HEK293 (cell line): ENCODE measurements at regions not wholly inside any gene's neighbourhood (a gene's known extent, or its start where the extent isn't known, plus 50 kb on each side); places are given as distances from the start of the nearest gene placed in this dataset.

Experiments
- CTCF ChIA-PET: fragments of 350-600 bp; formaldehyde crosslinking; extraction: SDS; loops from one replicate; lab custom pipeline; 2021; ENCODE audit warnings: antibody characterized with exemption; lab: Yijun Ruan, JAX
- POLR2A ChIA-PET: fragments of 300-600 bp; formaldehyde crosslinking; extraction: SDS; loops from one replicate; lab custom pipeline; 2020; ENCODE audit warnings: antibody characterized with exemption, inconsistent platforms; lab: Yijun Ruan, JAX
- H3K27ac ChIP-seq: fragments of 200-500 bp; sonication (Bioruptor generic); 2 replicates; pipeline ENCODE4 v1.5.1; 2014; ENCODE audit warnings: low read depth, low read length, control low read depth, inconsistent platforms; ENCODE audit errors: extremely low read depth
- H3K36me3 ChIP-seq, 2 experiments: fragments of 200-500 bp in 1 of 2; sonication (Bioruptor generic) in 1 of 2; 1 replicate in 1 of 2; 2 replicates in 1 of 2; pipeline ENCODE4 v1.5.1; 2014 to 2017; ENCODE audit warnings: inconsistent platforms in 2 of 2, low read length in 2 of 2; ENCODE audit not compliant: control insufficient read depth in 2 of 2, insufficient read depth in 1 of 2
- H3K4me1 ChIP-seq: fragments of 200-500 bp; sonication (Bioruptor generic); 2 replicates; pipeline ENCODE4 v1.5.1; 2014; ENCODE audit warnings: mild to moderate bottlenecking, low read length, inconsistent platforms; ENCODE audit not compliant: control insufficient read depth, insufficient read depth
- H3K4me3 ChIP-seq: 2 replicates; pipeline ENCODE4 v1.5.1; 2011; ENCODE audit warnings: low read depth, mild to moderate bottlenecking, control low read depth, low read length, moderate library complexity
- H3K9me3 ChIP-seq: fragments of 200-500 bp; sonication (Bioruptor generic); 2 replicates; pipeline ENCODE4 v1.5.1; 2014; ENCODE audit warnings: low read depth, low read length, inconsistent platforms; ENCODE audit not compliant: control insufficient read depth, insufficient read depth
- GLI2 ChIP-seq: fragments of 450-650 bp; formaldehyde crosslinking; IDR thresholded peaks from 2 replicates; pipeline ENCODE4; 2017; ENCODE audit warnings: missing biosample characterization, missing genetic modification characterization, low read depth, borderline replicate concordance
- HOXC10 ChIP-seq: sonication (generic); formaldehyde crosslinking; IDR thresholded peaks from 2 replicates; pipeline ENCODE4 v1.8.1; 2023; ENCODE audit warnings: mild to moderate bottlenecking, missing genetic modification reagents
- INSM2 ChIP-seq: fragments of 450-650 bp; formaldehyde crosslinking; IDR thresholded peaks from 2 replicates; pipeline ENCODE4 v1.5.1; 2016; ENCODE audit warnings: missing biosample characterization, missing genetic modification characterization
- KLF1 ChIP-seq: fragments of 450-650 bp; formaldehyde crosslinking; IDR thresholded peaks from 2 replicates; pipeline ENCODE4 v1.5.1; 2016; ENCODE audit warnings: missing biosample characterization, missing genetic modification characterization
- MEIS1 ChIP-seq: sonication (generic); formaldehyde crosslinking; IDR thresholded peaks from 2 replicates; pipeline ENCODE4 v1.8.1; 2022; ENCODE audit warnings: missing genetic modification reagents, mild to moderate bottlenecking, borderline replicate concordance
- SCRT2 ChIP-seq: fragments of 450-650 bp; formaldehyde crosslinking; IDR thresholded peaks from 2 replicates; pipeline ENCODE4 v1.5.1; 2016; ENCODE audit warnings: missing biosample characterization, missing genetic modification characterization
- ZBTB7A ChIP-seq: fragments of 450-650 bp; formaldehyde crosslinking; IDR thresholded peaks from 2 replicates; pipeline ENCODE4 v1.5.1; 2016; ENCODE audit warnings: low read depth, missing biosample characterization, missing genetic modification characterization
- ZFP3 ChIP-seq: fragments of 450-650 bp; formaldehyde crosslinking; IDR thresholded peaks from 2 replicates; pipeline ENCODE4 v1.5.1; 2016; ENCODE audit warnings: low read depth, missing biosample characterization, missing genetic modification characterization
- ZNF121 ChIP-seq: fragments of 450-650 bp; formaldehyde crosslinking; IDR thresholded peaks from 2 replicates; pipeline ENCODE4 v1.5.1; 2016; ENCODE audit warnings: missing biosample characterization, missing genetic modification characterization
- ZNF155 ChIP-seq: fragments of 450-650 bp; formaldehyde crosslinking; IDR thresholded peaks from 2 replicates; pipeline ENCODE4 v1.5.1; 2016; ENCODE audit warnings: missing biosample characterization, missing genetic modification characterization
- ZNF175 ChIP-seq: fragments of 450-650 bp; formaldehyde crosslinking; IDR thresholded peaks from 2 replicates; pipeline ENCODE4 v1.5.1; 2016; ENCODE audit warnings: missing biosample characterization, missing genetic modification characterization
- ZNF202 ChIP-seq: fragments of 450-650 bp; formaldehyde crosslinking; IDR thresholded peaks from 2 replicates; pipeline ENCODE4 v1.5.1; 2016; ENCODE audit warnings: missing biosample characterization, missing genetic modification characterization, borderline replicate concordance
- ZNF302 ChIP-seq: fragments of 450-650 bp; formaldehyde crosslinking; IDR thresholded peaks from 2 replicates; pipeline ENCODE4 v1.5.1; 2016; ENCODE audit warnings: missing biosample characterization, missing genetic modification characterization, low read depth
- ZNF433 ChIP-seq: fragments of 450-650 bp; formaldehyde crosslinking; IDR thresholded peaks from 2 replicates; pipeline ENCODE4 v1.5.1; 2016; ENCODE audit warnings: missing biosample characterization, missing genetic modification characterization, low read depth
- ZNF768 ChIP-seq: fragments of 450-650 bp; formaldehyde crosslinking; IDR thresholded peaks from 2 replicates; pipeline ENCODE4 v1.5.1; 2018; ENCODE audit warnings: missing biosample characterization, mild to moderate bottlenecking, missing genetic modification characterization
- TF ChIP-seq, protein P1 (sequence below): fragments of 450-650 bp; formaldehyde crosslinking; IDR thresholded peaks from 2 replicates; pipeline ENCODE4 v1.5.1; 2016; ENCODE audit warnings: missing biosample characterization, missing genetic modification characterization
- TF ChIP-seq, protein P2 (sequence below): fragments of 450-650 bp; formaldehyde crosslinking; IDR thresholded peaks from 2 replicates; pipeline ENCODE4 v1.5.1; 2016; ENCODE audit warnings: missing biosample characterization, missing genetic modification characterization
- TF ChIP-seq, protein P3 (sequence below): fragments of 450-650 bp; formaldehyde crosslinking; optimal IDR thresholded peaks from 2 replicates; pipeline ENCODE3; 2016; ENCODE audit warnings: missing biosample characterization, mild to moderate bottlenecking, missing genetic modification characterization
- TF ChIP-seq, protein P4 (sequence below): fragments of 450-650 bp; formaldehyde crosslinking; IDR thresholded peaks from 2 replicates; pipeline ENCODE4 v1.5.1; 2016; ENCODE audit warnings: missing biosample characterization, missing genetic modification characterization
- TF ChIP-seq, protein P5 (sequence below): fragments of 450-650 bp; formaldehyde crosslinking; IDR thresholded peaks from 2 replicates; pipeline ENCODE4 v1.5.1; 2016; ENCODE audit warnings: missing biosample characterization, missing genetic modification characterization
- TF ChIP-seq, protein P6 (sequence below): fragments of 450-650 bp; formaldehyde crosslinking; IDR thresholded peaks from 2 replicates; pipeline ENCODE4 v1.5.1; 2017; ENCODE audit warnings: missing biosample characterization, missing genetic modification characterization

- TF ChIP-seq, protein P1, sequence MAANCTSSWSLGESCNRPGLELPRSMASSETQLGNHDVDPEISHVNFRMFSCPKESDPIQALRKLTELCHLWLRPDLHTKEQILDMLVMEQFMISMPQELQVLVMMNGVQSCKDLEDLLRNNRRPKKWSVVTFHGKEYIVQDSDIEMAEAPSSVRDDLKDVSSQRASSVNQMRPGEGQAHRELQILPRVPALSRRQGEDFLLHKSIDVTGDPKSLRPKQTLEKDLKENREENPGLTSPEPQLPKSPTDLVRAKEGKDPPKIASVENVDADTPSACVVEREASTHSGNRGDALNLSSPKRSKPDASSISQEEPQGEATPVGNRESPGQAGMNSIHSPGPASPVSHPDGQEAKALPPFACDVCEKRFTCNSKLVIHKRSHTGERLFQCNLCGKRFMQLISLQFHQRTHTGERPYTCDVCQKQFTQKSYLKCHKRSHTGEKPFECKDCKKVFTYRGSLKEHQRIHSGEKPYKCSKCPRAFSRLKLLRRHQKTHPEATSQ (tag by site-specific recombination): no peak
- no peak for TF ChIP-seq SCRT2 (tag by site-specific recombination)
- TF ChIP-seq INSM2: no peak
- no peak for TF ChIP-seq ZNF433 (tag by site-specific recombination)
- TF ChIP-seq KLF1 (tag by site-specific recombination): no peak
- no peak for TF ChIP-seq ZNF302 (tag by site-specific recombination)
These were observed 589.1 kb upstream of the ANO3 start (continued) for GRCh38 chr11:25742800-25743199.

- Histone ChIP-seq H3K4me3 (no peak overlapping the region), H3K9me3 (no peaks in the 10 kb centered on the region), H3K36me3 (no peaks in the 10 kb centered on the region), H3K4me1 (no peaks in the 10 kb centered on the region), H3K27ac (no peak overlapping the region)
- ChIA-PET POLR2A (no interaction called here), CTCF (no interaction called here)
- no peak for TF ChIP-seq ZNF768
- no peak for TF ChIP-seq ZNF155 (tag by site-specific recombination)
- TF ChIP-seq, protein P2, sequence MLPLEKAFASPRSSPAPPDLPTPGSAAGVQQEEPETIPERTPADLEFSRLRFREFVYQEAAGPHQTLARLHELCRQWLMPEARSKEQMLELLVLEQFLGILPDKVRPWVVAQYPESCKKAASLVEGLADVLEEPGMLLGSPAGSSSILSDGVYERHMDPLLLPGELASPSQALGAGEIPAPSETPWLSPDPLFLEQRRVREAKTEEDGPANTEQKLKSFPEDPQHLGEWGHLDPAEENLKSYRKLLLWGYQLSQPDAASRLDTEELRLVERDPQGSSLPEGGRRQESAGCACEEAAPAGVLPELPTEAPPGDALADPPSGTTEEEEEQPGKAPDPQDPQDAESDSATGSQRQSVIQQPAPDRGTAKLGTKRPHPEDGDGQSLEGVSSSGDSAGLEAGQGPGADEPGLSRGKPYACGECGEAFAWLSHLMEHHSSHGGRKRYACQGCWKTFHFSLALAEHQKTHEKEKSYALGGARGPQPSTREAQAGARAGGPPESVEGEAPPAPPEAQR: no peak
- TF ChIP-seq, protein P3, sequence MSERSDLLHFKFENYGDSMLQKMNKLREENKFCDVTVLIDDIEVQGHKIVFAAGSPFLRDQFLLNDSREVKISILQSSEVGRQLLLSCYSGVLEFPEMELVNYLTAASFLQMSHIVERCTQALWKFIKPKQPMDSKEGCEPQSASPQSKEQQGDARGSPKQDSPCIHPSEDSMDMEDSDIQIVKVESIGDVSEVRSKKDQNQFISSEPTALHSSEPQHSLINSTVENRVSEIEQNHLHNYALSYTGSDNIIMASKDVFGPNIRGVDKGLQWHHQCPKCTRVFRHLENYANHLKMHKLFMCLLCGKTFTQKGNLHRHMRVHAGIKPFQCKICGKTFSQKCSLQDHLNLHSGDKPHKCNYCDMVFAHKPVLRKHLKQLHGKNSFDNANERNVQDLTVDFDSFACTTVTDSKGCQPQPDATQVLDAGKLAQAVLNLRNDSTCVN (tag by site-specific recombination): no peak
- no peak for TF ChIP-seq HOXC10 (CRISPR knock-in tag)
- no peak for TF ChIP-seq ZFP3
- TF ChIP-seq ZBTB7A (tag by site-specific recombination): no peak
- TF ChIP-seq, protein P4, sequence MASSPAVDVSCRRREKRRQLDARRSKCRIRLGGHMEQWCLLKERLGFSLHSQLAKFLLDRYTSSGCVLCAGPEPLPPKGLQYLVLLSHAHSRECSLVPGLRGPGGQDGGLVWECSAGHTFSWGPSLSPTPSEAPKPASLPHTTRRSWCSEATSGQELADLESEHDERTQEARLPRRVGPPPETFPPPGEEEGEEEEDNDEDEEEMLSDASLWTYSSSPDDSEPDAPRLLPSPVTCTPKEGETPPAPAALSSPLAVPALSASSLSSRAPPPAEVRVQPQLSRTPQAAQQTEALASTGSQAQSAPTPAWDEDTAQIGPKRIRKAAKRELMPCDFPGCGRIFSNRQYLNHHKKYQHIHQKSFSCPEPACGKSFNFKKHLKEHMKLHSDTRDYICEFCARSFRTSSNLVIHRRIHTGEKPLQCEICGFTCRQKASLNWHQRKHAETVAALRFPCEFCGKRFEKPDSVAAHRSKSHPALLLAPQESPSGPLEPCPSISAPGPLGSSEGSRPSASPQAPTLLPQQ (tag by site-specific recombination): no peak
- TF ChIP-seq, protein P5, sequence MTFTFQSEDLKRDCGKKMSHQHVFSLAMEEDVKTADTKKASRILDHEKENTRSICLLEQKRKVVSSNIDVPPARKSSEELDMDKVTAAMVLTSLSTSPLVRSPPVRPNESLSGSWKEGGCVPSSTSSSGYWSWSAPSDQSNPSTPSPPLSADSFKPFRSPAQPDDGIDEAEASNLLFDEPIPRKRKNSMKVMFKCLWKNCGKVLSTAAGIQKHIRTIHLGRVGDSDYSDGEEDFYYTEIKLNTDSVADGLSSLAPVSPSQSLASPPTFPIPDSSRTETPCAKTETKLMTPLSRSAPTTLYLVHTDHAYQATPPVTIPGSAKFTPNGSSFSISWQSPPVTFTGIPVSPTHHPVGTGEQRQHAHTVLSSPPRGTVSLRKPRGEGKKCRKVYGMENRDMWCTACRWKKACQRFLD (tag by site-specific recombination): no peak
These were observed 576.5 kb upstream of the ANO3 start for GRCh38 chr11:25755381-25755780.

GRCh38 chr11:25755918-25756584, 575.9 kb upstream of the ANO3 start:
- ChIA-PET CTCF (no interaction called here), POLR2A (no interaction called here)
- Histone ChIP-seq H3K9me3 (no peaks in the 10 kb centered on the region), H3K27ac (no peak overlapping the region), H3K4me1 (no peaks in the 10 kb centered on the region), H3K4me3 (no peak overlapping the region), H3K36me3 (no peaks in the 10 kb centered on the region)
- TF ChIP-seq, protein P4 (tag by site-specific recombination): no peak
- TF ChIP-seq ZNF202 (tag by site-specific recombination) (no peak), GLI2 (no peak), MEIS1 (CRISPR knock-in tag) (no peak), ZNF121 (tag by site-specific recombination) (no peak), ZNF175 (no peak)
- TF ChIP-seq, protein P6, sequence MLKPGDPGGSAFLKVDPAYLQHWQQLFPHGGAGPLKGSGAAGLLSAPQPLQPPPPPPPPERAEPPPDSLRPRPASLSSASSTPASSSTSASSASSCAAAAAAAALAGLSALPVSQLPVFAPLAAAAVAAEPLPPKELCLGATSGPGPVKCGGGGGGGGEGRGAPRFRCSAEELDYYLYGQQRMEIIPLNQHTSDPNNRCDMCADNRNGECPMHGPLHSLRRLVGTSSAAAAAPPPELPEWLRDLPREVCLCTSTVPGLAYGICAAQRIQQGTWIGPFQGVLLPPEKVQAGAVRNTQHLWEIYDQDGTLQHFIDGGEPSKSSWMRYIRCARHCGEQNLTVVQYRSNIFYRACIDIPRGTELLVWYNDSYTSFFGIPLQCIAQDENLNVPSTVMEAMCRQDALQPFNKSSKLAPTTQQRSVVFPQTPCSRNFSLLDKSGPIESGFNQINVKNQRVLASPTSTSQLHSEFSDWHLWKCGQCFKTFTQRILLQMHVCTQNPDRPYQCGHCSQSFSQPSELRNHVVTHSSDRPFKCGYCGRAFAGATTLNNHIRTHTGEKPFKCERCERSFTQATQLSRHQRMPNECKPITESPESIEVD (tag by site-specific recombination): no peak
